HG03025 (cell line): ENCODE measurements at regions not wholly inside any gene's neighbourhood (a gene's known extent, or its start where the extent isn't known, plus 50 kb on each side); places are given as distances from the start of the nearest gene placed in this dataset.
"Not testable (repeated sequence)": the region's sequence is repeated elsewhere in the genome, so short reads cannot be mapped to it uniquely, and the experiment has no call there.

ENCODE experiments used
- ATAC-seq: cut with Tn5 transposase; IDR thresholded peaks from one replicate; pipeline ENCODE4 v1.9.1; 2021; ENCODE audit warnings: mild to moderate bottlenecking, moderate library complexity; ENCODE audit not compliant: unreplicated experiment, low FRiP score

DNA sequence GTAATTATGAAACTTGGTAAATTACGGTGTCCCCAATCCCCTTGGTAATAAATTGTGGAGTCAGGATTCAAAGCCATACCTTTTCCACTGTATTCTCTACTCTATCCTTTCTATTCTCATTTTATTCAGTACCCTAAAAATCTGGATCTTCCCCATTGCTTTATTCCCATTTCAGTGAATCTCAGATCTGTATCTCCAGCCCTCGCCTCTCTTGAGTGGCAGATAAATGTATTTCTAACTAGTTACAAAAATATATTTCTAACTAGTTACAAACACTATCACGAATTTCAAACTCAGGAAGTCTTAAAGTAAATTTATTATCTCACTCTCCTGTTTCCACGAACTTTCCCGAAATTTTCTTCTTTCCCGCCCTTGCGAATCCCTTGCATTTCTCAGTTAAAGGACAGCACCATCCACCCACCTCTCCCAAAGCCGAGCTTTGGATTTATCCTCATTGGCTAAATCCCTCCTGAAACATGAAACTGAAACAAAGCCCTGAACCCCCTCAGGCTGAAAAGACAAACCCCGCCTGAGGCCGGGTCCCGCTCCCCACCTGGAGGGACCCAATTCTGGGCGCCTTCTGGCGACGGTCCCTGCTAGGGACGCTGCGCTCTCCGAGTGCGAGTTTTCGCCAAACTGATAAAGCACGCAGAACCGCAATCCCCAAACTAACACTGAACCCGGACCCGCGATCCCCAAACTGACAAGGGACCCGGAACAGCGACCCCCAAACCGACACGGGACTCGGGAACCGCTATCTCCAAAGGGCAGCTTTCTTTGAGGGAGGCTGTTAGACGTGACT lies 164.3 kb upstream of the PABPC3 start:
- ATAC-seq, result no peak

DNA sequence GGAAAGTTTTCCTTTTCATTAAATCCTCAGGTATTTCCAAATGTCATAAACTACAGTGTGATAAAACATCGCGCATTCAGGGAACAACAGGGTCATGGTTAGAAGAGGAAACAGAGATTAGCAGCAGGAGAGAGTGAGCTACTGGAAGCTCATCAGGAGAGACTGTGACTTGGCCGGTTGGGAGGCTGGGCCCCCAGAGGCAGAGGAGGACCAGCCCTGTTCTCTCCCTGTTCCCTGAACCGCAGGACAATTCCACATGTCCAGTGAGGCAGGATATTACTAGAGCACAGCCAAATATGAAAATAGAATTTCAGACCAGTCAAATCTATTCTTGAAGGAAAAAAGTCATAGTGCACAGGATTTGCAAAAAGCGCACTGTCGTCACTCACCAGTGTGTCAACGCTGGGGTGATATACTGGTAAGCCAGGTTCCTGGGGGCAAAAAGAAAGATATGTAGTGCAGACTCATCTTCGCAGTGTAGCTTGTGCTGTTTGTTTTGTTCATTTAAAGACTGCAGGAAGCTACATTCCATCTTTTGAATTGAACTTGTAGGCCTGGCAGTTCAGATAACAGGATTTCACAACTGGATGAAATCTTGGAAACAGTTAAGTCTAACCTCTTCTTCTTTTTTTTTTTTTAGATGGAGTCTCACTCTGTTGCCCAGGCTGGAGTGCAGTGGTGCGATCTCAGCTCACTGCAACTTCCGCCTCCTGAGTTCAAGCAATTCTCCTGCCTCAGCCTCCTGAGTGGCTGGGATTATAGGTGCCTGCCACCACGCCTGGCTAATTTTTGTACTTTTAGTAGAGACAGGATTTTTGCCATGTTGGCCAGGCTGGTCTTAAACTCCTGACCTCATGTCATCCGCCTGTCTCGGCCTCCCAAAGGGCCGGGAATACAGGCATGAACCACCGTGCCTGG lies 162.6 kb upstream of the PABPC3 start:
- not testable (repeated sequence) for ATAC-seq

DNA sequence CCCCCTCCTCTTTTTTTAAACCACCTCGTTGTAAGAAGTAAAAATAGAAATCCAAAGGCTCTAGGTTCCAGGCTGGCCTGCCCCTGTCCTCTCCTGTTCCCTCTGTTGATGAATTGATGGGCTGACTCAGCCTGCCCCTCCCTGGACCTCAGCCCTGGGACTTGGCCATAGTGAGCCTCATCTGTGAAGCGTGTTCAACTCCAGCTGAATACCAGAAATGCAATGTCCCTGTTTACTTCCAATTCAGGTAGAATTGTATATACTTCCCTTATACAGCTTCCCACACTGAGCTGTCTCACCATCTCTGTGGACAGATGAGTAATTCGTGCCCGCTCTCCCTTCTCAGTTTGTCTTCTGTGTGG lies 161.9 kb upstream of the PABPC3 start:
- not testable (repeated sequence) for ATAC-seq

DNA sequence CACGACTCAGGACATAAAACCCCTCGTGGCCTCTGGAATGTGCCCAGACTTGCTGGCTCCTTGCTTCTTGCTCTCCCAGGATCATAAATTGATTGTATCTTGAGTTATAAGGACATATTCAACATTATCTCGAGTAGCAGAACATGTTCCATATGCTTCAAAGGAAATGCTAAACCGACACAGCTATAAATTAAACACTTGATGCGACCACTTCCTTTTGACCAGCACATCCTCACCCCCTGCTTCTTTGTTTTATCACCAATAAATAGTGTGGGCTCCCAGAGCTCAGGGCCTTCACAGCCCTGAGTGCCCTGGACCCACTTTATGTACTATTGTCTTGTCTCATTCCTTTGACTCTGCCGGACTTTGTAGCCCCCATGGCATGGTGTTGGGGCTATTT lies 157.0 kb upstream of the PABPC3 start:
- no peak for ATAC-seq

DNA sequence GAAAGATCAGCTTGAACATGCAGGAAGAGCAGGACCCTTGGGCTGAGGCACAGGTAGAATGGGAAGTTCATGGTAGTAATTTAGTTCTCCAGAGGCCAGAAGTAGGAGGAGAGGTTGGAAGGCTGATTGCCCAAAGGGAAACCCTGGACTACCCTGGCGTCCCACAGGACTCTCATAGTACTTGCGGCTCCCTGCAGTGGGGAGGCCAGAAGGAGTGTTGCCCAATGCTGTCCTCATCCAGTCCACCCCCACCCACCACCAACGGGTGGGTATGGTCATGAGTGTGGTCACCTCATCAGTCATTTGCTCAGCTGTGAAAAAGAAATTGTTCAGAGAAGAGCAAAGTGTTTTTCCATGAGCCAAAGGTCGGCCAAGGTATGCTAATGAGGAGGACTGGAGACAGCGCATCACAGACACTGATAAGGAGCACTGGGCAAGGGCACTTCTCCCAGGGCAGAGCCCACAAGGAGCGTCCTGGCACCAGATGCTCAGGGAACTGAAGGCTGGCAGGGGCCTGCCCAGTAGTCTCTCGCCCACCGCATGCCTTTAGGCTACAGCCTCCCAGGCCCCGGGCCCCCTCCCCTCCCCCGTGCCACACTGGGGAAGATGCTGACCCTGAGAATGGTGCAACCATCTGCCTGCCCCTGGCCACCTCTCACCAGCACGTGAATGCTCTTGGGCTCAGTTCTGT lies 154.8 kb upstream of the PABPC3 start:
- ATAC-seq, result not testable (repeated sequence)

DNA sequence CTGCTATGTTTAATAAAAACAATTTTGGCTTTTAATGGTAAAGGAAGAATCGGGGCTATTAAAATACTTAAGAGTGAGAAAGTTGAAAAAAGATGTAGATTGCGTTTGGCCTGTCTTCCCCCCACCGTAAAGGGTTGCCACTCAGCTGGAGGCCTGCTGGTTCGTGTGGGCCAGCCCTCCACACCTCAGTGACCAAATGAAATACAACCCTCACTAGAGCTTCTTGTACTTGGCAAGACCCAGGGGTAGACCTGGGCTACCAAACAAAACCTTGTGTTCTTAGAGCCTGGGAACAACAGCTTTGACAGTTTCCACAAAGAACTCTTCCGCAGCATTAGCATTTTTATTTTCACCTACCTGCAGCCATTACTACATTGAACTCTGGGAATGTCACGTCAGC lies 152.8 kb upstream of the PABPC3 start:
- no peak for ATAC-seq

DNA sequence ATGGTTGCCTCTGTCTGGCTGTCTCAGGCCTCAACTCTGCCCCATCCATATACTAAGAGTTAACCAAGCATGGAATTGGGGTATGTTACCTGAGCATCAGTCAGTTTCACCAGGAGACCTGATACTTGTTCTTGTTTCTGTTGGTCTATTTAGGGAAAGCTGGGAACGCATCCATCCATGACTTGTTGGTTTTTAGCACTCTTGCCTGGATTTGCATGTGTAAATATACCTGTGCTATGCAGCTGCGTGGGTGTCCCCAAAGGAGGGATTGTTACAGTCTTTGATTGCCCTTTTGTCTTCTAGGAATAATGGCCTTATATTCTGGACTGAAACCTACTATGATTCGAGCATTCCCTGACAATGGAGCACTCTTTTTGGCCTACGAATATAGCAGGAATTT lies 151.9 kb upstream of the PABPC3 start:
- ATAC-seq, result not testable (repeated sequence)

DNA sequence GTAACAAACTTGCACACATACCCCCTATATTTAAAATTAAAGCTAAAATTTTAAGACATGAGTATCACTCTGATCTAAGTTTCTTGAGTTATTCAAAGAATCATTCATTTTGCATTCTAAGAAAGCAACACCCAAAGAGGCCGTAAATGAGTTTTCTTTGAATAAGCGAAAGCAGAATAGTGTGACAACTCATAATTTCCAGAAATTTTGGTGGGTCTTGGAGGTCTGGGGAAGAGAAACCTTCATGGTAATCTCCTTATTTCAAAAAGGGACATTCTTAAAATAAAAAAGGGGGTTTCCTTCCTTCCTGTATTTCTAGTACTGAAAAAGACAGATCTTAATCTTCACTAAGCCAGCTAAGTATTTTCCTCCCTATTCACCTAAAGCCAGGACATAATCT lies 147.0 kb upstream of the PABPC3 start:
- not testable (repeated sequence) for ATAC-seq

DNA sequence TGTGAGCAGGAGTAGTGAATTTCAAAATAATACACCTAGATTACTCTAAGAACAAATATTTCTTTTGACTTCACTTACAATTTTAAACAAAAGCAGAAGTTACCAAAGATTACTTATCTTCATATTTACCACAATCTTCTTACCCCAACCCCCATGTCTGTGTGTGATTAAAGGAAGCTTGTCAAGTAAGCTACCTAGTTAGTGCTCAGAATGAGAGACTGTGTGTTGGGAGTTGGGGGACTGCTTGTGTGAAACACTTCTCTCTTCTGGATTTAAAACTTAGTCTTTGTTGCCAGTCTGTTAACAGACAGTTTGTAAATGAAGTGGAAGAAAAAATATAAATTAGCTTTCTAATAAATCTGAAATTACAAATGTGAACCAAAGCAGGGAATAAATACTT lies 145.3 kb upstream of the PABPC3 start:
- not testable (repeated sequence) for ATAC-seq

DNA sequence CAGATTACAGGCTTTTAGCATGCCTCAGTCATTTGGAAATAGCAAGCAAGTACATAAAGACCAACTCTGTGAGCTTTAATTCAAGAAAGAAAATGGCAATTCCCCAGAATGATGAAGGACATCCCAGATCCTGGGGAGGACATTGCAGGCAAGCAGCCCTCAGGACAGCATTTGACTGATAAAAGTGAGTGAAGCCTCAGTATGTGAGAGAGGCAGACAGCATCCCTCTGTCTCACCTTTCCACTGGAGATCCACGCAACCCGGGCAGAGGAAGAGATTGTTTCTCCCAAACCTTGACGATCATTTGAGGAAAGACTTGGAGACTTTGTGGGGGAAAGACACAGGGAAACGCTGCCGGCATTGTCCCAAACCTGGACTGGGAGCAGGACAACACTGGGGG lies 128.0 kb upstream of the PABPC3 start:
- not testable (repeated sequence) for ATAC-seq

DNA sequence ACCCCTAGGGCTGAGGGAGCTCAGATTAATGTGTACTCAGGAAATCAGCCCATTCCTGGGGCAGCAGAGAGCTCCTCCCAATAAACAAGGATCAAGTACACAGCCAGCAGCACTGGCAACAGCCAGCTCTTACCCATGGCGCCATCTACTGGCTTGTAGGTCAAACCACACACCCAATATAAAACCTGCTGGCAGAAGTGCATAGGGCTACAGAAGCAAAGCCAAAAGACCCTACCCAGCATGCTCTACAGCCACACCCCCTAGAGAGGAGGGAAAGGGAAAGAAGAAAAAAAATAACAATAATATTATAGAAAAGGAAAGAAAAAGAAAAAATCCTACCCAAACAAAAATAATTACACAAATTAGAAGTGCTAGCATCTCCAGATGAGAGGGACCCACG lies 127.5 kb upstream of the PABPC3 start:
- ATAC-seq, result not testable (repeated sequence)

DNA sequence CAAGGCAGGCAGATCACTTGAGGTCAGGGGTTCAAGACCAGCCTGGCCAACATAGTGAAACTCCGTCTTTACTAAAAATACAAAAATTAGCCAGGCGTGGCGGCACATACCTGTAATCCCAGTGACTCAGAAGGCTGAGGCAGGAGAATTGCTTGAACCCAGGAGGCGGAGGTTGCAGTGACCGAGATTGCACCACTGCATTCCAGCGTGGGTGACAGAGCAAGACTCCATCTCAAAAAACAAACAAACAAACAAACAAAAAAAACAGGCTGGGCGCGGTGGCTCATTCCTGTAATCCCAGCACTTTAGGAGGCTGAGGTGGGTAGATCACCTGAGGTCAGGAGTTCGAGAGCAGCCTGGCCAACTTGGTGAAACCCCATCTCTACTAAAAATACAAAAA lies 122.8 kb upstream of the PABPC3 start:
- ATAC-seq, result not testable (repeated sequence)

DNA sequence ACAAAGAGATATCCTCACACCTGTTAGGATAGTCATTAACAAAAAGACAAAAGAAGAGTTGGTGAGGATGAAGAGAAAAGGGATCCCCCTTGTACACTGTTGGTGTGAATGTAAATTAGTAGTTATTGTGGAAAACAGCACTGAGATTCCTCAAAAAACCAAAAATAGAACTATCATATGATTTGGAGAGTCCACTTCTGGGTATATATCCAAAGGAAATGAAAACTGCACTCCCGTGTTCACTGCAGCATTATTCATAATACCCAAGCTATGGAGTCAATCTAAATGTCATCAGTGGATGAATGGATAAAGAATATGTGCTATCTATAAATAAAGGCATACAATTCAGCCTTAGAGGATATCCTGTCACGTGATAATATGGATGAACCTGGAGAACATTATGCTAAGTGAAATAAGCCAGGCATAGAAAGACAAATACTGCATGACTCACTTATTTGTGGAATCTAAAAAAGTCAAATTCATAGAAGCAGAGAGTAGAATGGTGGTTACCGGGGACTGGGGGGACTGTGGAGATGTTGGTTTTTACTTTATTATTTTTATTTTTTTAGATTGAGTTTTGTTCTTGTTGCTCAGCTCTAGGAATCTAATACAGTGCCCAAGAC lies 114.6 kb upstream of the PABPC3 start:
- not testable (repeated sequence) for ATAC-seq

DNA sequence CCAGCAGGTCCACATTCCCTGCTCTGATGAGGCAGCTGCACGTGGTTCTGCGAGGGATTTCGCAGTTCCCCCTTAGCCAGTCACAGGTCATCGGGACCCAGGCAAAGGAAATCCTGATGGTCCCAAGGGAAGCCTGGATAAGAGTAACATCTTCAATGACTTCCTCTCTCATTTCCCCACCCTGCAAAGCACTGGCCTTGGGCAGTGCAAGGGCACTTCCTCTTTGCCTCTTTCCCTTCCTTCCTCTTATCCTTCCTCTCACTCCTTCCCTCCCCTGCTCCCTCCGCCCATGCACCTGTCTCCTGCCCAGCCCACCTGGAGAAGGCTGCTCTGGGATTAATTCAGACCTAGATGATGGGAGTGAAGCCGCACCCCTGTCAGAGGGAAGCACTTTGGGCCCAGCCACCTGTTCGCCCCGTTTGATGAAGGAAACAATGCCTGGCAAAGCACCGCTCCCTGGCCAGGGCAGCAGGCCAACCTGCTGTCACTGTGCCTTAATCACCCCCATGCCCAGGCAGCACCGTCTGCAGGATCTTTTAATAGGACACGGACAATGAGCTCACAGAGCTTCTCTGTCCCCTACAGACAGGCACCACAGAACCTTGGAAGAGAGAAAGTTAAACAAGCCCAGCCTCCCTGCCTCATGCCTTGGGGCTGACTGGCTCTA lies 113.5 kb upstream of the PABPC3 start:
- ATAC-seq, result no peak

DNA sequence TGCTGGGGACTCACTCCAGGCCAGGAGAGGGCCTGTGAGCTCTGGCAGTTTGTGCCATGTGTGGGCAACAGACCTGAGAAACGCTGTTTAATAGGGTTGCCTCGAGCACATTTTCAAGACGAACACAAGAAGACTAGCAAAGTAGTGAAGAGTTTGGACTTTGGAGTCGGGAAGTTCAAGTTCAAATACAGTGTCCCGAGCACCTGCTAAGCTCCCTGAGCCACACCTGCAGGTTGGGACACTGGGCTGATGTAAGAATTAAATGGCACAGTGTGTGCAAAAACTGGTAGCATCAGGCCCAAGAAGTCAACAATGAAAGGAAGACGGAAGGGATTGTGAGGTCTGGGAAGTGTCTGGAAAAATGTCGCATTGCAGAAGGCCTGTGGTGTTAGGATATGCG lies 112.8 kb upstream of the PABPC3 start:
- no peak for ATAC-seq

DNA sequence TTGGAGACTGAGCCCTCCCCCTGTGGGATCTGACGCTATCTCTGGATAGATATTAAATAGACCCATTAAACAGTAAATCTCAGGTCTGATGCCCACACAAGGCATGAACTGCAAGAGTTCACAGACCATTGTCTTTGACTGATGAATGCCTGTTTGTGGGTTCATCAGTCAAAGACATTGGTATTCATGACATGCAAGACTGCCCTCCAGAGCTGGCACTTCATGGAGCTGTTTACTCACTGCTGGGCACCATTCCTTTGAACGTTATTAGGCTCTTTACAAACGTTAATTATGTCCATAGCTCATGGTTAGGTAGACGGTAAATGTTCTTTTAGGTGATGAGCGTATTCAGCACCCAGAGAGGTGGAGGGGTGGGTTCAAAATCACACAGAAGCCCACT lies 111.8 kb upstream of the PABPC3 start:
- ATAC-seq, result no peak

DNA sequence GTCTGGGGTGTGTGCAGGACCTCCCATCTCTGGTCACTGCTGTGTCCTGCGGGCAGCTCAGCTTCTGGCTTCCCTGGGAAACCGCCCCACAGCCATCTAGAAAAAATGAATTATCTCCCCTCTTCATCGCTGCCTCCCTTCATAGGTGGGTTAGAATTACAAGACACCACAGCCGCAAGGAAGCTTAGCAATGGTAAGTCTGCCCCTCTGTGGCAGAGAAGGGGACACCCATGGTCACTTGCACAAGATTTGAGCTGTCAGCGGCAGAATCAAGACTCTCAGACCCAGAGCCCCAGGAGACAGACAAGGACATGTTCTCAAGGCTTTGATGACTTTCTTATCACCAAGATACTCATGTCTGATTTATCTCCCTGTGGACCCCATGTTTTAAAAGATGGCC lies 110.8 kb upstream of the PABPC3 start:
- no peak for ATAC-seq

DNA sequence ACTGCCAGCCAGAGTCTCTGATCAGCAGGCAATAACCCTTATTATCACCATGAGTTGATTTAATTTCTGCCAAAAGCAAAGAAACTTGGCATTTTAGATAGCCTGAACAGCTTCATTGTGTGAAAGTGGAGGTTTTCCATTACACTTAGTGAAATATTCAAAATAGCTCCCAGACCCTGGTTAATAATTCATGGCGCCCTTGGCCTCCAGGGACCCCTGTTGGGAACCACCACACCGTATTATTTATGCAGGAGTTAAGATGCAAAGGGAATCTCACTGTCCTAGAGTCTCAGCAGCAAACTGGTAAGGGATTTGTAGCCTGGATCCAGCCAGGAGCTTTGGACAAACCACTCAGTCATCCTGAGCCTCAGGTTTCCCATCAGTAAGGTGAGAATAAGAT lies 110.0 kb upstream of the PABPC3 start:
- ATAC-seq, result no peak

DNA sequence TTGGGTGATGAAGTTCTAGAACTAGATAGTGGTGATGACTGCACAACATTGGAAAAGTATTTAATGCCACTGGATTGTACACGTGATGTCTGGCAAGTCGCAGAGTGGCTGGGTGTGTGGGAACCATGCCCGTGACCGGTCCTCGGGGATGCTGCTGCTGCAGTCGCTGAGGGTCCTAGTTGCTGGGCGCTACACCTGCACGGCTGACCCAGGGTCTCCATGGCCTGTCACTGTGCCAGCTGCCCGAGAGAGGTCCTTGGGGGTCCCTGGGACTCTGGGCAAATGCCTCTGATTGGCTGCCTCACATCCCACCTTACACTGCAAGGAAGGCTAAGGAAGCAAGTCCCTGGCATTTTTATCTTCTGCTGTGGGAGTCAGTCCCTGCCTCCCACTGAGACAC lies 109.1 kb upstream of the PABPC3 start:
- ATAC-seq, result no peak

DNA sequence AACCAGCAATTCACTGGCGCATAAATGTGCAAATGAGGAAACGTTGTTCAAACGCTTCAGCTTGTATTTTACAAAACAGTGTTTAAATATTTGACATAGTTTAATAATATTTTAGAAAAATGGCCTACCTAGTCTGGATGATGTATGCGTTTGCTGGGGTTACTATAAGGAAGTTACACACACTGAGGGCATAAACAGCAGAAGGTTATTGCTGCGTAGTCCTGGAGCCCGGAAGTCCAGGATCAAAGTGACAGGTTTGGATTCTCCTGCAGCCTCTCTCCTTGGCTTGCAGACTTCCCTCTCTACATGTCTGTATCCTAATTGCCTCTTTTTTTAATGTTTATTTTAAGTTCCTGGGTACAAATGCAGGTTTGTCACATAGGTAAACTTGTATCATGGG lies 106.0 kb upstream of the PABPC3 start:
- ATAC-seq, result not testable (repeated sequence)
